Erythroblast (primary cell): ENCODE measurements at regions not wholly inside any gene's neighbourhood (a gene's known extent, or its start where the extent isn't known, plus 50 kb on each side); places are given as distances from the start of the nearest gene placed in this dataset.

Experiments used
- GATA1 ChIP-seq: IDR thresholded peaks from 2 replicates; pipeline ENCODE4 v1.6.1; 2011; ENCODE audit warnings: low read depth, mild to moderate bottlenecking, control low read depth, low read length, moderate library complexity
- POLR2A ChIP-seq: IDR thresholded peaks from 2 replicates; pipeline ENCODE4 v1.6.1; 2011; ENCODE audit warnings: mild to moderate bottlenecking, low read length

GRCh38 chr1:193694741-193695140, 508.3 kb upstream of the B3GALT2 start:
- no peak for TF ChIP-seq POLR2A
- no peak for TF ChIP-seq GATA1
